ENCODE measurements at regions not wholly inside any gene's neighbourhood (a gene's known extent, or its start where the extent isn't known, plus 50 kb on each side); places are given as distances from the start of the nearest gene placed in this dataset.
A peak's percentile ranks its signal among the peaks of the same experiment; 100 is the strongest.

GRCh38 chr18:75533209-75533608 is 105.7 kb upstream of the SMIM21 start:
- no peak overlapping the region for H3K4me3 ChIP-seq (ENCODE audit: low read depth, low read length)
- DNase-seq (ENCODE audit: low read depth), result no peak
- TF ChIP-seq CTCF (IDR thresholded peaks at IDR 0.05; ENCODE audit: insufficient read depth, low read depth, low read length), result no peak

GRCh38 chr18:75531851-75532459 is 104.5 kb upstream of the SMIM21 start:
- no peak for TF ChIP-seq CTCF (IDR thresholded peaks at IDR 0.05; ENCODE audit: insufficient read depth, low read depth, low read length)
- no peak for DNase-seq (ENCODE audit: low read depth)
- H3K4me3 ChIP-seq (ENCODE audit: low read depth, low read length), result no peak overlapping the region

- no peak for DNase-seq (ENCODE audit: low read depth)
- H3K4me3 ChIP-seq (ENCODE audit: low read depth, low read length), result no peak overlapping the region
- no peak for TF ChIP-seq CTCF (IDR thresholded peaks at IDR 0.05; ENCODE audit: insufficient read depth, low read depth, low read length)
Measured at GRCh38 chr18:75531212-75531850, 103.8 kb upstream of the SMIM21 start.

- H3K4me3 ChIP-seq (ENCODE audit: low read depth, low read length), result no peak overlapping the region
- no peak for TF ChIP-seq CTCF (IDR thresholded peaks at IDR 0.05; ENCODE audit: insufficient read depth, low read depth, low read length)
- DNase-seq (ENCODE audit: low read depth), result no peak
Measured at GRCh38 chr18:75530566-75531211, 103.2 kb upstream of the SMIM21 start.

- no peak overlapping the region for H3K4me3 ChIP-seq (ENCODE audit: low read depth, low read length)
- no peak for DNase-seq (ENCODE audit: low read depth)
Measured at GRCh38 chr18:75530118-75530517, 102.6 kb upstream of the SMIM21 start.

GRCh38 chr18:75529394-75529793 is 101.9 kb upstream of the SMIM21 start:
- peak; percentile 31 for DNase-seq (ENCODE audit: low read depth)
- H3K4me3 ChIP-seq (ENCODE audit: low read depth, low read length), result no peak overlapping the region
- no peak for TF ChIP-seq CTCF (IDR thresholded peaks at IDR 0.05; ENCODE audit: insufficient read depth, low read depth, low read length)

More at GRCh38 chr18:75530118-75530517, 102.6 kb upstream of the SMIM21 start:
- no peak for TF ChIP-seq CTCF (IDR thresholded peaks at IDR 0.05; ENCODE audit: insufficient read depth, low read depth, low read length)

Measured in fibroblast of villous mesenchyme (primary cell).